ENCODE measurements at regions not wholly inside any gene's neighbourhood (a gene's known extent, or its start where the extent isn't known, plus 50 kb on each side); places are given as distances from the start of the nearest gene placed in this dataset.
"Not testable (repeated sequence)": the region's sequence is repeated elsewhere in the genome, so short reads cannot be mapped to it uniquely, and the experiment has no call there.

- no peak for DNase-seq
Measured at GRCh38 chr14:50020799-50021198, 95.6 kb downstream of the VCPKMT start.

- DNase-seq = no peak
Measured at GRCh38 chr14:50021261-50022031, 94.9 kb downstream of the VCPKMT start.

GRCh38 chr14:50022661-50023060 is 93.7 kb downstream of the VCPKMT start:
- no peak for DNase-seq

GRCh38 chr14:50023671-50024490 is 92.5 kb downstream of the VCPKMT start:
- no peak for DNase-seq

- DNase-seq = no peak
Measured at GRCh38 chr14:50025073-50025472, 91.3 kb downstream of the VCPKMT start.

- peak; percentile 5 for DNase-seq
Measured at GRCh38 chr14:50025776-50026175, 90.6 kb downstream of the VCPKMT start.

GRCh38 chr14:50026396-50026795 is 90.0 kb downstream of the VCPKMT start:
- DNase-seq = no peak

- no peak for DNase-seq
Measured at GRCh38 chr14:50027816-50028215, 88.6 kb downstream of the VCPKMT start.

GRCh38 chr14:50028458-50028857 is 87.9 kb downstream of the VCPKMT start:
- DNase-seq = no peak

- DNase-seq = no peak
Measured at GRCh38 chr14:50030036-50030435, 86.3 kb downstream of the VCPKMT start.

GRCh38 chr14:50030911-50031310 is 85.5 kb downstream of the VCPKMT start:
- DNase-seq = not testable (repeated sequence)

GRCh38 chr14:50031602-50032313 is 84.6 kb downstream of the VCPKMT start:
- DNase-seq = no peak

- DNase-seq = not testable (repeated sequence)
Measured at GRCh38 chr14:50032462-50033167, 83.8 kb downstream of the VCPKMT start.

GRCh38 chr14:50035214-50035613 is 81.2 kb downstream of the VCPKMT start:
- no peak for DNase-seq

GRCh38 chr14:50036211-50036610 is 80.2 kb downstream of the VCPKMT start:
- DNase-seq = no peak

GRCh38 chr14:50036637-50037036 is 79.7 kb downstream of the VCPKMT start:
- no peak for DNase-seq

GRCh38 chr14:50037240-50037639 is 79.1 kb downstream of the VCPKMT start:
- DNase-seq = no peak

GRCh38 chr14:50037852-50038251 is 78.5 kb downstream of the VCPKMT start:
- DNase-seq = no peak

- DNase-seq = no peak
Measured at GRCh38 chr14:50038398-50039119, 77.8 kb downstream of the VCPKMT start.

GRCh38 chr14:50039120-50039517 is 77.3 kb downstream of the VCPKMT start:
- DNase-seq = no peak

GRCh38 chr14:50039734-50040400 is 76.5 kb downstream of the VCPKMT start:
- no peak for DNase-seq

GRCh38 chr14:50040401-50040775 is 76.0 kb downstream of the VCPKMT start:
- DNase-seq = no peak
